ENCODE measurements at regions not wholly inside any gene's neighbourhood (a gene's known extent, or its start where the extent isn't known, plus 50 kb on each side); places are given as distances from the start of the nearest gene placed in this dataset.

- no peak overlapping the region for H3K27ac ChIP-seq (ENCODE audit: poor library complexity, severe bottlenecking)
- TF ChIP-seq CTCF (IDR thresholded peaks at IDR 0.05; ENCODE audit: poor library complexity, severe bottlenecking), result no peak
Observed at GRCh38 chrX:1719270-1719669, 104.4 kb downstream of the ASMT start.

GRCh38 chrX:1720836-1721235 is 106.0 kb downstream of the ASMT start:
- Histone ChIP-seq H3K27me3 (ENCODE audit: insufficient read depth, poor library complexity, severe bottlenecking) (no peaks in the 10 kb centered on the region), H3K27ac (ENCODE audit: poor library complexity, severe bottlenecking) (no peak overlapping the region), H3K36me3 (ENCODE audit: low read depth) (no peaks in the 10 kb centered on the region), H3K4me3 (ENCODE audit: severe bottlenecking) (no peak overlapping the region), H3K9me3 (ENCODE audit: severe bottlenecking) (no peaks in the 10 kb centered on the region), H3K4me1 (ENCODE audit: insufficient read depth, poor library complexity, severe bottlenecking) (no peaks in the 10 kb centered on the region)
- no peak for TF ChIP-seq CTCF (IDR thresholded peaks at IDR 0.05; ENCODE audit: poor library complexity, severe bottlenecking)
- DNase-seq (ENCODE audit: low spot score) (no peak), ATAC-seq (ENCODE audit: low read depth) (no peak)

More at GRCh38 chrX:1719270-1719669, 104.4 kb downstream of the ASMT start:
- DNase-seq (ENCODE audit: low spot score) (no peak), ATAC-seq (ENCODE audit: low read depth) (peak; percentile 50; the same call in 1 of the 3 replicates)
- Histone ChIP-seq H3K27me3 (ENCODE audit: insufficient read depth, poor library complexity, severe bottlenecking) (no peaks in the 10 kb centered on the region), H3K4me3 (ENCODE audit: severe bottlenecking) (no peak overlapping the region), H3K36me3 (ENCODE audit: low read depth) (no peaks in the 10 kb centered on the region), H3K9me3 (ENCODE audit: severe bottlenecking) (no peaks in the 10 kb centered on the region), H3K4me1 (ENCODE audit: insufficient read depth, poor library complexity, severe bottlenecking) (no peaks in the 10 kb centered on the region)

GRCh38 chrX:1725472-1725871 is 110.6 kb downstream of the ASMT start:
- Histone ChIP-seq H3K9me3 (ENCODE audit: severe bottlenecking) (no peaks in the 10 kb centered on the region), H3K4me3 (ENCODE audit: severe bottlenecking) (no peak overlapping the region), H3K36me3 (ENCODE audit: low read depth) (no peaks in the 10 kb centered on the region), H3K4me1 (ENCODE audit: insufficient read depth, poor library complexity, severe bottlenecking) (no peaks in the 10 kb centered on the region), H3K27me3 (ENCODE audit: insufficient read depth, poor library complexity, severe bottlenecking) (no peaks in the 10 kb centered on the region), H3K27ac (ENCODE audit: poor library complexity, severe bottlenecking) (no peak overlapping the region)
- ATAC-seq (ENCODE audit: low read depth), result no peak
- no peak for TF ChIP-seq CTCF (IDR thresholded peaks at IDR 0.05; ENCODE audit: poor library complexity, severe bottlenecking)
- DNase-seq (ENCODE audit: low spot score), result no peak

GRCh38 chrX:1727531-1728027 is 112.7 kb downstream of the ASMT start:
- H3K27me3 ChIP-seq (ENCODE audit: insufficient read depth, poor library complexity, severe bottlenecking), result no peaks in the 10 kb centered on the region
- no peaks in the 10 kb centered on the region for H3K36me3 ChIP-seq (ENCODE audit: low read depth)
- DNase-seq (ENCODE audit: low spot score) (peak; percentile 80), ATAC-seq (ENCODE audit: low read depth) (peak; percentile 97)
- no peaks in the 10 kb centered on the region for H3K9me3 ChIP-seq (ENCODE audit: severe bottlenecking)
- TF ChIP-seq CTCF (IDR thresholded peaks at IDR 0.05; ENCODE audit: poor library complexity, severe bottlenecking), result no peak
- no peak overlapping the region for H3K4me3 ChIP-seq (ENCODE audit: severe bottlenecking)
- H3K4me1 ChIP-seq (ENCODE audit: insufficient read depth, poor library complexity, severe bottlenecking), result no peaks in the 10 kb centered on the region
- H3K27ac ChIP-seq (ENCODE audit: poor library complexity, severe bottlenecking), result no peak overlapping the region

- Histone ChIP-seq H3K9me3 (ENCODE audit: severe bottlenecking) (no peaks in the 10 kb centered on the region), H3K4me1 (ENCODE audit: insufficient read depth, poor library complexity, severe bottlenecking) (no peaks in the 10 kb centered on the region), H3K36me3 (ENCODE audit: low read depth) (no peaks in the 10 kb centered on the region), H3K4me3 (ENCODE audit: severe bottlenecking) (no peak overlapping the region), H3K27me3 (ENCODE audit: insufficient read depth, poor library complexity, severe bottlenecking) (no peaks in the 10 kb centered on the region), H3K27ac (ENCODE audit: poor library complexity, severe bottlenecking) (no peak overlapping the region)
- no peak for TF ChIP-seq CTCF (IDR thresholded peaks at IDR 0.05; ENCODE audit: poor library complexity, severe bottlenecking)
- no peak for DNase-seq (ENCODE audit: low spot score)
- peak; percentile 42; the same call in 2 of the 3 replicates for ATAC-seq (ENCODE audit: low read depth)
Observed at GRCh38 chrX:1734806-1735205, 119.9 kb downstream of the ASMT start.

Data from RWPE2 (cell line).